ENCODE measurements at regions not wholly inside any gene's neighbourhood (a gene's known extent, or its start where the extent isn't known, plus 50 kb on each side); places are given as distances from the start of the nearest gene placed in this dataset.

DNA sequence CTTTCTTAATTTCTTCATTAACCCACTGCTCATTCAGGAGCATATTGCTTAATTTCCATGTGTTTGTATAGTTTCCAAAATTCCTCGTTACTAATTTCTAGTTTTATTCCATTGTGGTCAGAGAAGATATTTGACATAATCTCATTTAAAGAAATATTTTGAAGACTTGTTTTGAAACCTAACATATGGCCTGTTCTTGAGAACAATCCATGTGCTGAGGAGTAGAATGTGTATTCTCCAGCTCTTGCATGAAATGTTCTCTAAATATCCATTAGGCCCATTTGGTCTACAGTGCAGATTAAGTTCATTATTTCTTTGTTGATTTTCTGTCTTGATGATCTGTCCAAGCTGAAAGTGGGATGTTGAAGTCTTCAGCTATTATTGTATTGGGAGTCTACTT, 251.7 kb downstream of the ALDH8A1 start:
- TF ChIP-seq, protein P1, sequence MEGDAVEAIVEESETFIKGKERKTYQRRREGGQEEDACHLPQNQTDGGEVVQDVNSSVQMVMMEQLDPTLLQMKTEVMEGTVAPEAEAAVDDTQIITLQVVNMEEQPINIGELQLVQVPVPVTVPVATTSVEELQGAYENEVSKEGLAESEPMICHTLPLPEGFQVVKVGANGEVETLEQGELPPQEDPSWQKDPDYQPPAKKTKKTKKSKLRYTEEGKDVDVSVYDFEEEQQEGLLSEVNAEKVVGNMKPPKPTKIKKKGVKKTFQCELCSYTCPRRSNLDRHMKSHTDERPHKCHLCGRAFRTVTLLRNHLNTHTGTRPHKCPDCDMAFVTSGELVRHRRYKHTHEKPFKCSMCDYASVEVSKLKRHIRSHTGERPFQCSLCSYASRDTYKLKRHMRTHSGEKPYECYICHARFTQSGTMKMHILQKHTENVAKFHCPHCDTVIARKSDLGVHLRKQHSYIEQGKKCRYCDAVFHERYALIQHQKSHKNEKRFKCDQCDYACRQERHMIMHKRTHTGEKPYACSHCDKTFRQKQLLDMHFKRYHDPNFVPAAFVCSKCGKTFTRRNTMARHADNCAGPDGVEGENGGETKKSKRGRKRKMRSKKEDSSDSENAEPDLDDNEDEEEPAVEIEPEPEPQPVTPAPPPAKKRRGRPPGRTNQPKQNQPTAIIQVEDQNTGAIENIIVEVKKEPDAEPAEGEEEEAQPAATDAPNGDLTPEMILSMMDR (IDR thresholded peaks at IDR 0.05; ENCODE audit: low read depth, low read length, poor library complexity, severe bottlenecking): no peak
- TF ChIP-seq EZH2phosphoT487 (IDR thresholded peaks at IDR 0.05; ENCODE audit: borderline replicate concordance, low read length): no peak

Data from DOHH2 (cell line).